A549 (cell line): ENCODE measurements at regions not wholly inside any gene's neighbourhood (a gene's known extent, or its start where the extent isn't known, plus 50 kb on each side); places are given as distances from the start of the nearest gene placed in this dataset.

ENCODE experiments used
- CEBPB ChIP-seq, 2 experiments: fragments of >200 bp in 1 of 2; sonication (Bioruptor Twin) in 1 of 2; formaldehyde crosslinking in 1 of 2; IDR thresholded peaks; 2 replicates each; pipeline ENCODE4 v1.6.1; 2012 to 2016
- CHD2 ChIP-seq: fragments of 150-350 bp; IDR thresholded peaks from 2 replicates; pipeline ENCODE4 v1.6.1; 2014; ENCODE audit warnings: low read length; ENCODE audit not compliant: partially characterized antibody
- CTCF ChIP-seq: fragments of >200 bp; sonication (Bioruptor Twin); formaldehyde crosslinking; IDR thresholded peaks from 3 replicates; pipeline ENCODE4 v1.5.1; 2016
- HOXA7 ChIP-seq: fragments of 250-450 bp; sonication (Bioruptor Pico); IDR thresholded peaks from 2 replicates; pipeline ENCODE4 v1.5.0; 2020; ENCODE audit warnings: mild to moderate bottlenecking, moderate library complexity
- JUN ChIP-seq, 2 experiments: fragments of >200 bp; sonication (Bioruptor Twin); formaldehyde crosslinking; IDR thresholded peaks; 2 replicates in 1 of 2; 3 replicates in 1 of 2; pipeline ENCODE4 v1.6.1; 2016 to 2017
- POLR2A ChIP-seq: IDR thresholded peaks from 2 replicates; pipeline ENCODE4 v1.6.1; 2012; ENCODE audit warnings: mild to moderate bottlenecking, low read length
- POLR2AphosphoS2 ChIP-seq: conservative IDR thresholded peaks from 2 replicates; pipeline ENCODE4 v1.6.1; 2012; ENCODE audit warnings: low read length, improper control_type of control experiment, inconsistent platforms
- TP53 ChIP-seq: fragments of 250-450 bp; sonication (Bioruptor Pico); IDR thresholded peaks from 2 replicates; pipeline ENCODE4 v1.5.0; 2021; ENCODE audit warnings: mild to moderate bottlenecking, moderate library complexity
- TF ChIP-seq, protein P1 (sequence below): fragments of 250-450 bp; sonication (Bioruptor Pico); IDR thresholded peaks from 2 replicates; pipeline ENCODE4 v1.5.0; 2021; ENCODE audit warnings: mild to moderate bottlenecking, moderate library complexity, borderline replicate concordance

DNA sequence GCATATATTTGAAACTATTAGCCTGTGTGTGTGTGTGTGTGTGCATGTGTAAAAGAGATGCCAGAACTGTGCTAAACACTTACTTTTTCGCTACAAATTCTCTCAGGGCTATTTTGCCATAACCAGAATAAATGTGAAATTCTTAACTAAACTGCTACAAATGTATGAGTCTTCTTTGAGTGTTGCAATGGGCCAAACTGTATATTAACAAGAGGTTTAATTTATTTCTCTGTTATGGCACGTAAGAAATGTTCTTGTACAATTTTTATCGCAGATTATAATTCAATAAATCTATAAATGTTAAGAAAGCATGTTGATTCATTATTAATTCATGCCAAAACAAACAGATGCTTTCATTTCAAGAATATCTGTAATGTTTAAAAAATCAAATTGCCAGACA is 454.5 kb upstream of the PCDH7 start:
- TF ChIP-seq POLR2A (no peak), TP53 (CRISPR knock-in tag) (no peak), JUN (IDR thresholded peaks at IDR 0.05) (no peak), CTCF (no peak), HOXA7 (no peak), POLR2AphosphoS2 (no peak), CHD2 (no peak), CEBPB (IDR thresholded peaks at IDR 0.05) (no peak)
- TF ChIP-seq, protein P1, sequence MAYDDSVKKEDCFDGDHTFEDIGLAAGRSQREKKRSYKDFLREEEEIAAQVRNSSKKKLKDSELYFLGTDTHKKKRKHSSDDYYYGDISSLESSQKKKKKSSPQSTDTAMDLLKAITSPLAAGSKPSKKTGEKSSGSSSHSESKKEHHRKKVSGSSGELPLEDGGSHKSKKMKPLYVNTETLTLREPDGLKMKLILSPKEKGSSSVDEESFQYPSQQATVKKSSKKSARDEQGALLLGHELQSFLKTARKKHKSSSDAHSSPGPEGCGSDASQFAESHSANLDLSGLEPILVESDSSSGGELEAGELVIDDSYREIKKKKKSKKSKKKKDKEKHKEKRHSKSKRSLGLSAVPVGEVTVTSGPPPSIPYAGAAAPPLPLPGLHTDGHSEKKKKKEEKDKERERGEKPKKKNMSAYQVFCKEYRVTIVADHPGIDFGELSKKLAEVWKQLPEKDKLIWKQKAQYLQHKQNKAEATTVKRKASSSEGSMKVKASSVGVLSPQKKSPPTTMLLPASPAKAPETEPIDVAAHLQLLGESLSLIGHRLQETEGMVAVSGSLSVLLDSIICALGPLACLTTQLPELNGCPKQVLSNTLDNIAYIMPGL = no peak
